Activated CD4-positive, alpha-beta T cell treated with anti-CD3 and anti-CD28 coated beads for 1 hour (primary cell): ENCODE measurements at regions not wholly inside any gene's neighbourhood (a gene's known extent, or its start where the extent isn't known, plus 50 kb on each side); places are given as distances from the start of the nearest gene placed in this dataset.

ENCODE experiments used
- DNase-seq: peaks from one replicate; pipeline ENCODE4 v3.0.0-alpha.2; 2020

- no peak for DNase-seq
These were observed 484.1 kb downstream of the IGSF11 start for GRCh38 chr3:118550556-118550955.

- no peak for DNase-seq
These were observed 480.4 kb downstream of the IGSF11 start for GRCh38 chr3:118554148-118554838.

GRCh38 chr3:118556983-118557382, 477.7 kb downstream of the IGSF11 start:
- DNase-seq, result no peak

- DNase-seq, result no peak
These were observed 477.1 kb downstream of the IGSF11 start for GRCh38 chr3:118557513-118557912.

- DNase-seq, result no peak
These were observed 475.4 kb downstream of the IGSF11 start for GRCh38 chr3:118559286-118559685.

GRCh38 chr3:118564800-118565199, 469.8 kb downstream of the IGSF11 start:
- no peak for DNase-seq

GRCh38 chr3:118573912-118574311, 460.7 kb downstream of the IGSF11 start:
- DNase-seq, result no peak

- no peak for DNase-seq
These were observed 457.4 kb downstream of the IGSF11 start for GRCh38 chr3:118577055-118577777.

- no peak for DNase-seq
These were observed 456.1 kb downstream of the IGSF11 start for GRCh38 chr3:118578559-118578958.

GRCh38 chr3:118587037-118587741, 447.5 kb downstream of the IGSF11 start:
- no peak for DNase-seq

GRCh38 chr3:118587847-118588246, 446.8 kb downstream of the IGSF11 start:
- no peak for DNase-seq

- no peak for DNase-seq
These were observed 441.4 kb downstream of the IGSF11 start for GRCh38 chr3:118593277-118593670.

- no peak for DNase-seq
These were observed 437.5 kb downstream of the IGSF11 start for GRCh38 chr3:118597184-118597583.

- no peak for DNase-seq
These were observed 426.5 kb downstream of the IGSF11 start for GRCh38 chr3:118607915-118608820.

GRCh38 chr3:118618247-118619040, 416.2 kb downstream of the IGSF11 start:
- no peak for DNase-seq

GRCh38 chr3:118626453-118626852, 408.2 kb downstream of the IGSF11 start:
- no peak for DNase-seq

GRCh38 chr3:118628704-118629341, 405.8 kb downstream of the IGSF11 start:
- DNase-seq, result no peak

GRCh38 chr3:118629821-118630220, 404.8 kb downstream of the IGSF11 start:
- no peak for DNase-seq

GRCh38 chr3:118635711-118636110, 398.9 kb downstream of the IGSF11 start:
- DNase-seq, result no peak

- no peak for DNase-seq
These were observed 397.8 kb downstream of the IGSF11 start for GRCh38 chr3:118636841-118637240.

GRCh38 chr3:118637846-118638245, 396.8 kb downstream of the IGSF11 start:
- DNase-seq, result no peak
